ENCODE measurements at regions not wholly inside any gene's neighbourhood (a gene's known extent, or its start where the extent isn't known, plus 50 kb on each side); places are given as distances from the start of the nearest gene placed in this dataset.
"Not testable (repeated sequence)": the region's sequence is repeated elsewhere in the genome, so short reads cannot be mapped to it uniquely, and the experiment has no call there.

DNA sequence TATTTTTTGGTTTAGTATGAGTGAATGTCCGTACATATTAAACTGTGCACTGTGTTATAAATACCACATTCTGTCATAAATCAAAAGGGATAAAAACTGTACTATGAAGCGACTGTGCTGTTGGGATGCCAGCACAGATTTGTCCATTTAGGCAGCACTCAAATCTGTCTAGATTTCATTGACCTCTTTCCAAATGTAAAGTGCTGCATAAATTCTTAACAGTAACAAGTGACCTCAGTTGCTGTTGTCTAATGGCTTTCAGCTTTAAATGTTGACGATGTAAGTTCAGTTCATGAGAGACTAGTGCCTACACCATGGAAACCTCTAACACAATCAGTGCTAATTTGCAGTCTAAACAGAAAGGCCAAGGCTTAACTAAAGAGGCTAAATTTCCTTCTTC, 531.4 kb upstream of the LMO3 start:
- no peak for DNase-seq (ENCODE audit: low read depth, low spot score)
- no peak overlapping the region for H3K27ac ChIP-seq

GRCh38 chr12:17134315-17134714, 528.4 kb upstream of the LMO3 start:
- DNase-seq (ENCODE audit: low read depth, low spot score): no peak
- no peak overlapping the region for H3K27ac ChIP-seq

DNA sequence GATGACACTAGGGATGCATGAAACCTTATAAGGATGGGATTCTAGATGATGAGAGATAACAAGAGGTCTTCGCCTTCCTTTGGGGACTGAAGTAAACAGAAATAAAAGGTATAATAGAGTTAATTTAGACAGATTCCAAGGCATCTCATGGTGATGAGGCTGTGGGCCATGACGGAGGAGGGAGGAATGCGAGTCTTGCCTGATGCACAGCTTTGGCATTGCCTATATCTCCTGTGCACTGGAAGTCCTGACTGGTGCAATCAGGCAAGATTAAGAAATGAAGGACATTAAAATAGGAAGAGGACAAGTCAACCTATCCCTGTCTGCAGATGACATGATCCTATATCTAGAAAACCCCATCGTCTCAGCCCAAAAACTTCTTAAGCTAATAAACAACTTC, 526.4 kb upstream of the LMO3 start:
- no peak overlapping the region for H3K27ac ChIP-seq
- no peak for DNase-seq (ENCODE audit: low read depth, low spot score)

GRCh38 chr12:17116538-17116937, 510.6 kb upstream of the LMO3 start:
- not testable (repeated sequence) for DNase-seq (ENCODE audit: low read depth, low spot score); H3K27ac ChIP-seq

DNA sequence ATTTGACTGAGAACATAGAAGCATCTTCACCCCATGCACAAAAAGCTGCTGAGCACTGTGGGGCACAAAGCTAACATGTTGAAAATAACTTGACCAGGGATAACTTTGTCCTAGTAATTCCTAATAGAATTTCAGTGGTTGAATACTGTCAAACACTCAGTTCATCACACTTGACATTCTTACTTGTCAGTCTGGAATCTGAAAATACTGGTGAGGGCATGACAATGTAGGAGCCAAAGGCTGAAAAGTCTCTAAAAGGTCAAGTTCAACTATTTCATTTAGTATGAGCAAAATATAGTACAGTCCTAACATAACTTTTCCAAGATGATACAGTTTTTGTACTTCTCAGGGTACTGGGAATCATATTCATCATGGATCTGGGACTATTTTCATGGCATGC, 504.4 kb upstream of the LMO3 start:
- no peak overlapping the region for H3K27ac ChIP-seq
- no peak for DNase-seq (ENCODE audit: low read depth, low spot score)

- no peak for DNase-seq (ENCODE audit: low read depth, low spot score)
- no peak overlapping the region for H3K27ac ChIP-seq
Observed at GRCh38 chr12:17108877-17109541, 503.0 kb upstream of the LMO3 start.

DNA sequence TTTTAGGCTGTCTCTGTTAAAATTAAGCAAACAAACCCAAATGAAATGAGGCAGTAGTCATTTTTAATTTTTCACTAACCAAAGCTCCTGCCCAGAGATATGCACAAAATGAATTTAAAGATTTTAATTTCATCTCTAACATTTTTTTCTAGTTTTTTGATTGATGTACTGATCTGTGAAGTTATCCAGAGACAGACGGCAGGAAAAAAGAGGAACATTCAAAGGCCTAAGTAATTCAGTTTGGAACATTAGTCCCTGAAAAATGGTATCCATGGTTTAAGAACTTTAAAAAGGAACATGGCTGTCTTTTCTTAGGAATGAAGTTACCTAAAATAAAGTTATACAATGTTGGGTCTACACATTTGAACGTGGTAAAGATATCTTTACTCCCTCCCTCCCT, 498.8 kb upstream of the LMO3 start:
- no peak overlapping the region for H3K27ac ChIP-seq
- no peak for DNase-seq (ENCODE audit: low read depth, low spot score)

- no peak for DNase-seq (ENCODE audit: low read depth, low spot score)
- no peak overlapping the region for H3K27ac ChIP-seq
Observed at GRCh38 chr12:17097674-17098073, 491.7 kb upstream of the LMO3 start.

- H3K27ac ChIP-seq: no peak overlapping the region
- no peak for DNase-seq (ENCODE audit: low read depth, low spot score)
Observed at GRCh38 chr12:17084831-17085230, 478.9 kb upstream of the LMO3 start.

GRCh38 chr12:17079251-17079909, 473.4 kb upstream of the LMO3 start:
- DNase-seq (ENCODE audit: low read depth, low spot score): no peak
- no peak overlapping the region for H3K27ac ChIP-seq

DNA sequence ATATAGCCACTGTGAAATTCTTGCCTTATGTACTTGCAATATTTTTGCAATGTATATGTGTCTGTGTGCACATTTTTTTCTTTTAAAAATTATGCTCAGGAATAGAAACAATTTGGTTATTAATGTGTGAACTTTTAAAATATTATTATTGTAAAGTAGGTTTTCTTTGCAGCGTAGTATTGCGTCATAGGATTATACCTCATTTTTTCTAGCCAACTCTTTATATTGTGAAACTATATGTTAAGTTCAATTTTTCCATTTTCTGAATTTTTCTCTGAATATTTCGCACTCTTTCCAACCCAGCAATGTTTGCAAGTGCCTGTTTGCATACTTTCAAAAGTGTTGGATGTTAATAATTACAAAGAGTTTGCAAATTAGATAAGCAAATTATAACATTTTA, 471.6 kb upstream of the LMO3 start:
- H3K27ac ChIP-seq: no peak overlapping the region
- DNase-seq (ENCODE audit: low read depth, low spot score): no peak

DNA sequence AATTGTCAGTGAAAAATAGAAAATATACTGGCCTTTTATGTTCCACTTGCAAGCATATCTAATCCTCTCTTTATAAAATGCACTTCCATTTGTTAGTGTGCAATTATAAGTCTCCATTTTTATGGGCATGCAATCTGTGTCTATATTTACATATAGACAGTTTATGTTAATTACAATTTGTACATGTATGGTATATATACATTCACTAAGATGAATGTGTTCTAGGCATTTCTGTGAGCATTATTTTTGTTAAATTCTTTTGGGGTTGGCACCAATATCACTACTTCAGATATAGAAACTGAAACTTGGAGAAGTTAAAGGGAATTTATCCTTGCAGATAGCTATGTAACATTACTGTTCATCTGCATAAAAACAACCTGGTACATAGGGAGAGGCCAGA, 470.8 kb upstream of the LMO3 start:
- no peak overlapping the region for H3K27ac ChIP-seq
- DNase-seq (ENCODE audit: low read depth, low spot score): no peak

DNA sequence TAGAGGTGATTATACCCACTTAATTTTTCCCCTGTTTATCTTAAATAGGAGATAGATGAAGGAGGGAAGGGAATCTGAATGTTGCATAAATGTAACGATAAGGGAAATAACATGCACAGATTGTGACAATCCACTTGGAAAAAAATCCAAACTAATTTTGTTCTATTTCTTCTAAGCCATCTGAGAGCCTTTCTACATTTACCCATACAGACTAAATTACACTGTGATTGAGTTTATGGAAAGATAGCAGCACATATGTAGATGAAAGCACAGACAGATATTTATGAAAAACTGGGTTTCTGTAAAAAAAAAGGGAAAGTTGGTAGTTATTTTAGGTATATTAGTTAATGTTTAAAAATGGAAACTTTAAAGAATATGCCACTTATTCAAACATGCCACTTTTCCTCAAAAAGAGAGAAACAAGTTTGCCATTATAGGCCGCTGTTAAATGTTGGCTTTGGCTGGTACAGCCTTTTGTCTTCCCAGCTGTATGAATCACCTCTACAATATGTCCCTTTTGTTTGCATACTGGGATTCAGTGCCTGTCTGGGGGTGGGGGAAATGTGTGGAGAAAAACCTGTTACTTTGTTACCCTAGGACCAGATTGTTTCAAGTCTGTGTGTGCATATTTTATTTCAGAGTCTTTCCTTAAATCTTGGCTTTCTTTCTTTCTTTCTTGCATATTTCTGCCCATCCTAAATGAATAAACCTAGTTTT, 470.2 kb upstream of the LMO3 start:
- no peak overlapping the region for H3K27ac ChIP-seq
- DNase-seq (ENCODE audit: low read depth, low spot score): no peak

GRCh38 chr12:17064834-17065233, 458.9 kb upstream of the LMO3 start:
- no peak for DNase-seq (ENCODE audit: low read depth, low spot score)
- H3K27ac ChIP-seq: no peak overlapping the region

DNA sequence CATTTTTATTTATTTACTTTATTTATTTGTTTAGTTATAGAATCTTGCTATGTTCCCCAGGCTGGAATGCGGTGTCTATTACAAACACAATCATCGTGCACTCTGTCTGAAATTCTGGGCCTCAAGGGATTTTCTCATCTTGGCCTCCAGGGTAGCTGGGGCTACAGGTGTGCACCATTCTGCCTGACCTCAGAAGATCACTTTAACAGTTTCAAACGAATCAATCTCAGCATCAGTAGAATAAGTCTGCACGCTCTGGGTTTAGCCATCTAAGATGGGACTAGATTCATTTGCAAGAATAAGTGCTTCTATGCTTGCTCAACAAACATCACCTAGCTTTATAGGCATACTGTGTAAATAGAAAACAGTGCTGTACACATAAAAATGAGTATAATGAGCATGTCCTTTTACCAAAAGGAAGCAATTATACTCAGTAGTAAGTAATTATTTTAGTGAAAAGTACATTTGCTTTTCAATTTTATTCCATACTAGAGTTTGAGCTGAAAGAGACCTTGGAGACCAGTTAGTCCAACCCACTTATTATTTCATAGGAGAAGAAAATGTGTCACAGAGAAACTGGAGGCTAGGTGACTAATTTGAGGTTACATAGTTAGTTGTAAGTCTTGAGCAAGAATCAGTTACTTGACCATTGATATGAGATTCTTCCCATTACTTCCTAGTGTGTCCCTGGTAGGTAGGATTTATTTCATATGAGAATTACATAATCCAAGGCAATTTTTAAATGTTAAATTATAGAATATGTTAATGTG, 456.5 kb upstream of the LMO3 start:
- no peak for DNase-seq (ENCODE audit: low read depth, low spot score)

GRCh38 chr12:17060260-17060659, 454.3 kb upstream of the LMO3 start:
- no peak for DNase-seq (ENCODE audit: low read depth, low spot score)
- H3K27ac ChIP-seq: no peak overlapping the region

More for the DNA sequence above, 456.5 kb upstream of the LMO3 start:
- H3K27ac ChIP-seq: no peak overlapping the region

GRCh38 chr12:17056546-17056945, 450.6 kb upstream of the LMO3 start:
- no peak overlapping the region for H3K27ac ChIP-seq
- no peak for DNase-seq (ENCODE audit: low read depth, low spot score)

GRCh38 chr12:17038923-17039322, 433.0 kb upstream of the LMO3 start:
- no peak overlapping the region for H3K27ac ChIP-seq

DNA sequence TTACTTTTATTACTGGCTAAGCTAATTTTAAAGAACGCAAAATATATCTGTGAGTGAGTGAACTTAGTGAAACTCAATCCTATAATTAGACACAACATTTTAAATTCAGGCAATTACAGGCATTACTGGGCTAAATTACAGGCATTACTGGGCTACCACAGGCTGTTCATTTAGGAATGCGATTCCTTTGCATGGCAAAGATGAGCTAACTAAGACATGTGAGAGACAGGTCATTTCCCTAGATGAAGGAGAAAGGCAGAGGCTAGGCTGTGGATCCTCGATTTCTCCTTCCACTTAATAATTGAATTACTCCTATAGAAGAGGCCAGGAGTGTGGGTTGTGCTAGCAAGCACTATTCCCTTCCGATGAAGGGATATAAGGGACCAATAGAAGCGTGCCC, 429.4 kb upstream of the LMO3 start:
- H3K27ac ChIP-seq: no peak overlapping the region
- DNase-seq (ENCODE audit: low read depth, low spot score): no peak

More at GRCh38 chr12:17038923-17039322, 433.0 kb upstream of the LMO3 start:
- no peak for DNase-seq (ENCODE audit: low read depth, low spot score)

DNA sequence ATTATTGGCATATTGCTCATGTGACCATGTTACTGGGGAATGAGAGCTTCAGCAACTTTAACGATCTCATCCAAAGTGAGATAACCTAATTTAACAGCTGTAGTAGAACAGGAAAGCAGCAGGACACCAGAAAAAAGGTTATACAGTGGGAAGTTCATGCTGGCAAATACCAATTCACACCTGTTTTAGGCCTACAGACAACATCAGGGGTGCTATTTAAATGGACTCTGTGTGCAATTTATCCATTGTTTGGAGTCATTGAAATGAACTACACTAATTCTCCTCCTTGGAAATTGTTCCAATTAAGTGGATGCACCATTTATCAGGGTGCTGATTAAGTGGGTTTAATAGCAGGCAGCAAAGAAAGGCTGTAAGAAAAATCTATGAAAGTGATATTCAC, 424.4 kb upstream of the LMO3 start:
- no peak for DNase-seq (ENCODE audit: low read depth, low spot score)
- H3K27ac ChIP-seq: no peak overlapping the region

DNA sequence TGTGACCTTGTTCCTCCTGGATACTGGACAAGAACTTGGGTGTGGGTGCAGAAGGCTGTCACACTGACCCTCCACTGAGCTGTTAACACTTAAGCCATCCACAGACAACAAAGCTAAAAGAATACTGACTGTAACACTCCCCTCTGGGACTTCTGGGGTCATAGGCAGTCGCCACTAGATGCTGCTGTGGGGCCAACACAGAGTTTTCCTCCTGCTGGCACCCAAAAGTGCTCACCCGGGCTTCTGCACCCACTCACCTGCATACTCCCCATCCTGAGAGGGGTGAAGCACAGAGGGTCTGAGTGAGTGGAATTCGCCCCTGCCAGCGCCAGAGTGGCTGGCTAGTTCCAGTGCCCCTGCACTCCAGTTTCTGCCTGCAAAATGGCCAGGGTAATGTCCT, 422.4 kb upstream of the LMO3 start:
- H3K27ac ChIP-seq: no peak overlapping the region

More for the DNA sequence above, 422.4 kb upstream of the LMO3 start:
- no peak for DNase-seq (ENCODE audit: low read depth, low spot score)

Measured in epithelial cell of prostate (primary cell).